Esophagus squamous epithelium (tissue), 4 donors: ENCODE measurements at regions not wholly inside any gene's neighbourhood (a gene's known extent, or its start where the extent isn't known, plus 50 kb on each side); places are given as distances from the start of the nearest gene placed in this dataset.

Experiments used
- CTCF ChIP-seq, 6 experiments: fragments of 450-650 bp in 4 of 6; fragments of 200-600 bp in 2 of 6; sonication (generic) in 2 of 6; IDR thresholded peaks; one replicate each; pipeline ENCODE4 v1.5.1; 2016 to 2019; ENCODE audit warnings: antibody characterized with exemption in 6 of 6, mild to moderate bottlenecking in 4 of 6, moderate library complexity in 4 of 6
- POLR2A ChIP-seq, 4 donors: fragments of 450-650 bp; IDR thresholded peaks; one replicate each; pipeline ENCODE4 v1.6.1; 2017; ENCODE audit warnings: antibody characterized with exemption in 4 of 4, mild to moderate bottlenecking in 4 of 4, moderate library complexity in 3 of 4

GRCh38 chr1:197998110-197998509 lies 80.9 kb downstream of the LHX9 start:
- TF ChIP-seq CTCF (IDR thresholded peaks at IDR 0.05) (no peak), POLR2A (IDR thresholded peaks at IDR 0.05) (no peak)
